ENCODE measurements at regions not wholly inside any gene's neighbourhood (a gene's known extent, or its start where the extent isn't known, plus 50 kb on each side); places are given as distances from the start of the nearest gene placed in this dataset.

DNA sequence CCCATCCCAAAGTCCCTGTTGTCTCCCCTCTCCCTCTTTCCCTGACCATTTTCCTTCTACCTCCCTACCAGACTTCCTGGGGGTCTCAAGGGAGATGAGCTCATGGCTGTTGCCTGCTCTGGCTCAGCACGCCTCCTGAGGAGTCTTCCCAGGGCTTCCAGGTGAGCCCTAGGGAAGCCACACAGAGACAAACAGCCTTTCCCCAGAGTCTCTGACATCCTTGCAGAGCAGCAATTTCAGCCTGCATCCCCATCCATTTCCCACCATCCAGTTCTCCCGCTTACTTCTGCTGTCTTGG is 189.2 kb upstream of the LINGO1 start:
- TF ChIP-seq, protein P1, sequence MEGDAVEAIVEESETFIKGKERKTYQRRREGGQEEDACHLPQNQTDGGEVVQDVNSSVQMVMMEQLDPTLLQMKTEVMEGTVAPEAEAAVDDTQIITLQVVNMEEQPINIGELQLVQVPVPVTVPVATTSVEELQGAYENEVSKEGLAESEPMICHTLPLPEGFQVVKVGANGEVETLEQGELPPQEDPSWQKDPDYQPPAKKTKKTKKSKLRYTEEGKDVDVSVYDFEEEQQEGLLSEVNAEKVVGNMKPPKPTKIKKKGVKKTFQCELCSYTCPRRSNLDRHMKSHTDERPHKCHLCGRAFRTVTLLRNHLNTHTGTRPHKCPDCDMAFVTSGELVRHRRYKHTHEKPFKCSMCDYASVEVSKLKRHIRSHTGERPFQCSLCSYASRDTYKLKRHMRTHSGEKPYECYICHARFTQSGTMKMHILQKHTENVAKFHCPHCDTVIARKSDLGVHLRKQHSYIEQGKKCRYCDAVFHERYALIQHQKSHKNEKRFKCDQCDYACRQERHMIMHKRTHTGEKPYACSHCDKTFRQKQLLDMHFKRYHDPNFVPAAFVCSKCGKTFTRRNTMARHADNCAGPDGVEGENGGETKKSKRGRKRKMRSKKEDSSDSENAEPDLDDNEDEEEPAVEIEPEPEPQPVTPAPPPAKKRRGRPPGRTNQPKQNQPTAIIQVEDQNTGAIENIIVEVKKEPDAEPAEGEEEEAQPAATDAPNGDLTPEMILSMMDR (IDR thresholded peaks at IDR 0.05): no peak
- no peak for TF ChIP-seq POLR2A (IDR thresholded peaks at IDR 0.05)

Measured in esophagus squamous epithelium (tissue), 4 donors.